Astrocyte (in vitro differentiated cells and primary cell): ENCODE measurements at regions not wholly inside any gene's neighbourhood (a gene's known extent, or its start where the extent isn't known, plus 50 kb on each side); places are given as distances from the start of the nearest gene placed in this dataset.

Source experiments
- DNase-seq: peaks from one replicate; pipeline ENCODE4 v3.0.0-alpha.2; 2010; ENCODE audit warnings: low read depth
- FAIRE-seq: peaks from 2 replicates; lab custom pipeline; 2011; peaks lifted over from hg19 to GRCh38; lab: Jason Lieb, UNC
- H2AFZ ChIP-seq: 2 replicates; pipeline ENCODE4 v1.6.0; 2012; ENCODE audit warnings: low read depth, low read length, inconsistent platforms
- H3K27ac ChIP-seq: 2 replicates; pipeline ENCODE4 v1.5.1; 2011; ENCODE audit warnings: low read depth, low read length, inconsistent platforms
- H3K27me3 ChIP-seq: 2 replicates; pipeline ENCODE4 v1.6.0; 2011; ENCODE audit warnings: low read length, inconsistent platforms; ENCODE audit not compliant: insufficient read depth
- H3K36me3 ChIP-seq: 2 replicates; pipeline ENCODE4 v1.5.1; 2011; ENCODE audit warnings: low read length, inconsistent platforms; ENCODE audit not compliant: insufficient read depth
- H3K4me1 ChIP-seq: 2 replicates; pipeline ENCODE4 v1.5.1; 2011; ENCODE audit warnings: low read length, inconsistent platforms; ENCODE audit not compliant: insufficient read depth
- H3K4me2 ChIP-seq: 2 replicates; pipeline ENCODE4 v1.6.0; 2012; ENCODE audit warnings: low read length, inconsistent platforms
- H3K4me3 ChIP-seq: 2 replicates; pipeline ENCODE4 v1.5.1; 2011; ENCODE audit warnings: low read depth, mild to moderate bottlenecking, low read length, inconsistent platforms; ENCODE audit not compliant: insufficient read depth
- H3K79me2 ChIP-seq: 2 replicates; pipeline ENCODE4 v1.6.0; 2012; ENCODE audit warnings: mild to moderate bottlenecking, low read length, inconsistent platforms; ENCODE audit not compliant: insufficient read depth
- H3K9ac ChIP-seq: 2 replicates; pipeline ENCODE4 v1.6.0; 2012; ENCODE audit warnings: mild to moderate bottlenecking, low read length, inconsistent platforms
- H3K9me3 ChIP-seq: 2 replicates; pipeline ENCODE4 v1.5.1; 2012; ENCODE audit warnings: low read depth, mild to moderate bottlenecking, low read length, inconsistent platforms; ENCODE audit not compliant: insufficient read depth
- H4K20me1 ChIP-seq: 2 replicates; pipeline ENCODE4 v1.6.0; 2012; ENCODE audit warnings: low read length, inconsistent platforms; ENCODE audit not compliant: insufficient read depth
- H3K27ac Mint-ChIP-seq: one replicate; pipeline ENCODE4 v1.8.0; 2021; ENCODE audit warnings: mild to moderate bottlenecking, mixed read lengths; ENCODE audit not compliant: unreplicated experiment
- H3K27me3 Mint-ChIP-seq: one replicate; pipeline ENCODE4 v1.8.0; 2021; ENCODE audit warnings: low read depth, mixed read lengths; ENCODE audit not compliant: unreplicated experiment
- H3K36me3 Mint-ChIP-seq: one replicate; pipeline ENCODE4 v1.8.0; 2021; ENCODE audit warnings: low read depth, mixed read lengths; ENCODE audit not compliant: unreplicated experiment
- H3K4me1 Mint-ChIP-seq: one replicate; pipeline ENCODE4 v1.8.0; 2021; ENCODE audit warnings: low read depth, mixed read lengths; ENCODE audit not compliant: unreplicated experiment
- H3K4me3 Mint-ChIP-seq: one replicate; pipeline ENCODE4 v1.8.0; 2021; ENCODE audit warnings: mild to moderate bottlenecking, moderate library complexity, mixed read lengths; ENCODE audit not compliant: unreplicated experiment
- H3K9me3 Mint-ChIP-seq: one replicate; pipeline ENCODE4 v1.8.0; 2021; ENCODE audit warnings: mild to moderate bottlenecking, mixed read lengths; ENCODE audit not compliant: unreplicated experiment
- CTCF ChIP-seq: IDR thresholded peaks from 2 replicates; pipeline ENCODE4 v1.5.1; 2011; ENCODE audit warnings: low read depth, mild to moderate bottlenecking, inconsistent platforms, low read length, moderate library complexity; ENCODE audit not compliant: insufficient read depth
- EZH2 ChIP-seq: IDR thresholded peaks from 2 replicates; pipeline ENCODE4 v1.6.1; 2012; ENCODE audit warnings: mild to moderate bottlenecking, low read length, inconsistent platforms; ENCODE audit not compliant: insufficient read depth

- Histone ChIP-seq H2AFZ (no peak overlapping the region), H3K4me3 (no peak overlapping the region), H3K9ac (no peak overlapping the region), H3K4me1 (no peaks in the 10 kb centered on the region), H3K27me3 (no peaks in the 10 kb centered on the region), H3K9me3 (no peaks in the 10 kb centered on the region), H3K4me2 (peak overlapping the region; percentile 12), H4K20me1 (no peaks in the 10 kb centered on the region), H3K36me3 (no peaks in the 10 kb centered on the region), H3K27ac (peak overlapping the region; percentile 64), H3K79me2 (no peaks in the 10 kb centered on the region)
- Mint-ChIP-seq H3K27me3 (peaks cover 2% of the 10 kb centered on the region), H3K27ac (no peak overlapping the region), H3K36me3 (no peaks in the 10 kb centered on the region), H3K4me1 (peaks cover 4% of the 10 kb centered on the region), H3K9me3 (no peaks in the 10 kb centered on the region), H3K4me3 (no peak overlapping the region)
- DNase-seq (peak; percentile 88), FAIRE-seq (no peak)
- TF ChIP-seq EZH2 (no peak), CTCF (no peak)
These were observed 108.3 kb downstream of the MTERF1 start for GRCh38 chr7:91771921-91772815.

- Histone ChIP-seq H3K79me2 (no peaks in the 10 kb centered on the region), H3K4me3 (no peak overlapping the region), H3K4me1 (no peaks in the 10 kb centered on the region), H3K27me3 (no peaks in the 10 kb centered on the region), H3K4me2 (no peak overlapping the region), H3K9me3 (no peaks in the 10 kb centered on the region), H3K9ac (no peak overlapping the region), H3K27ac (no peak overlapping the region), H3K36me3 (no peaks in the 10 kb centered on the region), H4K20me1 (no peaks in the 10 kb centered on the region), H2AFZ (no peak overlapping the region)
- Mint-ChIP-seq H3K27ac (no peak overlapping the region), H3K9me3 (no peaks in the 10 kb centered on the region), H3K4me1 (peaks cover 4% of the 10 kb centered on the region), H3K4me3 (no peak overlapping the region), H3K27me3 (peaks cover 2% of the 10 kb centered on the region), H3K36me3 (no peaks in the 10 kb centered on the region)
- FAIRE-seq (peak; percentile 54), DNase-seq (peak; percentile 33)
- TF ChIP-seq CTCF: no peak
- no peak for TF ChIP-seq EZH2
These were observed 104.3 kb downstream of the MTERF1 start for GRCh38 chr7:91776171-91776570.

GRCh38 chr7:91777522-91777921 is 103.0 kb downstream of the MTERF1 start:
- Histone ChIP-seq H4K20me1 (no peaks in the 10 kb centered on the region), H3K4me2 (no peak overlapping the region), H3K9ac (no peak overlapping the region), H3K27me3 (no peaks in the 10 kb centered on the region), H3K27ac (no peak overlapping the region), H3K36me3 (no peaks in the 10 kb centered on the region), H3K79me2 (no peaks in the 10 kb centered on the region), H2AFZ (no peak overlapping the region), H3K9me3 (no peaks in the 10 kb centered on the region), H3K4me1 (no peaks in the 10 kb centered on the region), H3K4me3 (no peak overlapping the region)
- no peak for TF ChIP-seq EZH2
- TF ChIP-seq CTCF: no peak
- H3K27ac Mint-ChIP-seq: no peak overlapping the region
- FAIRE-seq (no peak), DNase-seq (no peak)
- peaks cover 2% of the 10 kb centered on the region for H3K27me3 Mint-ChIP-seq
- H3K4me3 Mint-ChIP-seq: no peak overlapping the region
- H3K36me3 Mint-ChIP-seq: no peaks in the 10 kb centered on the region
- H3K4me1 Mint-ChIP-seq: no peaks in the 10 kb centered on the region
- no peaks in the 10 kb centered on the region for H3K9me3 Mint-ChIP-seq
